AG10803 (cell line): ENCODE measurements at regions not wholly inside any gene's neighbourhood (a gene's known extent, or its start where the extent isn't known, plus 50 kb on each side); places are given as distances from the start of the nearest gene placed in this dataset.
"Not testable (repeated sequence)": the region's sequence is repeated elsewhere in the genome, so short reads cannot be mapped to it uniquely, and the experiment has no call there.

Experiments
- DNase-seq: peaks from one replicate; pipeline ENCODE4 v3.0.0; 2010; ENCODE audit warnings: low read depth
- H3K4me3 ChIP-seq: 2 replicates; pipeline ENCODE4 v1.5.1; 2011; ENCODE audit warnings: mild to moderate bottlenecking, low read length, control low read depth
- CTCF ChIP-seq: conservative IDR thresholded peaks from 2 replicates; pipeline ENCODE4 v1.5.1; 2011; ENCODE audit warnings: mild to moderate bottlenecking, low read length, control low read depth, inconsistent platforms

- not testable (repeated sequence) for H3K4me3 ChIP-seq, DNase-seq
Measured at GRCh38 chr2:101645886-101646285, 51.6 kb upstream of the MAP4K4 start.

GRCh38 chr2:101644842-101645383, 52.6 kb upstream of the MAP4K4 start:
- TF ChIP-seq CTCF, result no peak
- H3K4me3 ChIP-seq, result no peak overlapping the region
- DNase-seq, result no peak

- H3K4me3 ChIP-seq, result no peak overlapping the region
- DNase-seq, result no peak
- TF ChIP-seq CTCF, result no peak
Measured at GRCh38 chr2:101643004-101643524, 54.4 kb upstream of the MAP4K4 start.

- TF ChIP-seq CTCF, result no peak
- H3K4me3 ChIP-seq, result no peak overlapping the region
- DNase-seq, result no peak
Measured at GRCh38 chr2:101638817-101639605, 58.5 kb upstream of the MAP4K4 start.

- TF ChIP-seq CTCF, result no peak
- no peak overlapping the region for H3K4me3 ChIP-seq
- DNase-seq, result no peak
Measured at GRCh38 chr2:101638181-101638711, 59.3 kb upstream of the MAP4K4 start.

GRCh38 chr2:101630224-101630949, 67.1 kb upstream of the MAP4K4 start:
- H3K4me3 ChIP-seq, result no peak overlapping the region
- TF ChIP-seq CTCF, result no peak
- DNase-seq, result no peak

- no peak overlapping the region for H3K4me3 ChIP-seq
- TF ChIP-seq CTCF, result no peak
- DNase-seq, result no peak
Measured at GRCh38 chr2:101628030-101628392, 69.5 kb upstream of the MAP4K4 start.
